AG10803 (cell line): ENCODE measurements at regions not wholly inside any gene's neighbourhood (a gene's known extent, or its start where the extent isn't known, plus 50 kb on each side); places are given as distances from the start of the nearest gene placed in this dataset.
A peak's percentile ranks its signal among the peaks of the same experiment; 100 is the strongest.

Experiments
- DNase-seq: peaks from one replicate; pipeline ENCODE4 v3.0.0; 2010; ENCODE audit warnings: low read depth
- H3K4me3 ChIP-seq: 2 replicates; pipeline ENCODE4 v1.5.1; 2011; ENCODE audit warnings: mild to moderate bottlenecking, low read length, control low read depth
- CTCF ChIP-seq: conservative IDR thresholded peaks from 2 replicates; pipeline ENCODE4 v1.5.1; 2011; ENCODE audit warnings: mild to moderate bottlenecking, low read length, control low read depth, inconsistent platforms

- no peak for DNase-seq
- no peak overlapping the region for H3K4me3 ChIP-seq
- TF ChIP-seq CTCF, result no peak
These were observed 95.6 kb downstream of the GPAM start for GRCh38 chr10:112087953-112088456.

GRCh38 chr10:112091703-112092102 lies 91.9 kb downstream of the GPAM start:
- TF ChIP-seq CTCF, result no peak
- H3K4me3 ChIP-seq, result no peak overlapping the region
- no peak for DNase-seq

- no peak for TF ChIP-seq CTCF
- DNase-seq, result peak; percentile 5
These were observed 91.0 kb downstream of the GPAM start for GRCh38 chr10:112092519-112092918.

GRCh38 chr10:112094984-112095383 lies 88.6 kb downstream of the GPAM start:
- DNase-seq, result no peak
- no peak overlapping the region for H3K4me3 ChIP-seq
- TF ChIP-seq CTCF, result no peak

More at GRCh38 chr10:112092519-112092918, 91.0 kb downstream of the GPAM start:
- H3K4me3 ChIP-seq, result no peak overlapping the region

- DNase-seq, result no peak
- TF ChIP-seq CTCF, result no peak
- H3K4me3 ChIP-seq, result no peak overlapping the region
These were observed 87.8 kb downstream of the GPAM start for GRCh38 chr10:112095731-112096130.

- no peak overlapping the region for H3K4me3 ChIP-seq
- DNase-seq, result no peak
- TF ChIP-seq CTCF, result no peak
These were observed 84.9 kb downstream of the GPAM start for GRCh38 chr10:112098682-112099081.
